HCT116 (cell line): ENCODE measurements at regions not wholly inside any gene's neighbourhood (a gene's known extent, or its start where the extent isn't known, plus 50 kb on each side); places are given as distances from the start of the nearest gene placed in this dataset.
A peak's percentile ranks its signal among the peaks of the same experiment; 100 is the strongest.

ENCODE experiments used
- ATAC-seq: fragments of 200-7000 bp; cut with Tn5 transposase; 2 replicates; pipeline ENCODE4 v1.9.1; 2020; ENCODE audit warnings: mild to moderate bottlenecking, moderate library complexity
- BruUV-seq: library from RNA; stranded (reverse); fragments of 400-500 nt; replicated peaks from 2 replicates; lab custom pipeline; 2021; lab: Mats Ljungman, UMichigan
- CTCF ChIA-PET: fragments of 300-600 bp; sonication (Branson Sonifier 250); formaldehyde crosslinking; loops from one replicate; lab custom pipeline; 2021; ENCODE audit warnings: antibody characterized with exemption; lab: Charles Lee
- POLR2A ChIA-PET: fragments of 300-600, 350-600 bp; sonication (Branson Sonifier 250); formaldehyde crosslinking; loops from one replicate; lab custom pipeline; 2021; ENCODE audit warnings: antibody characterized with exemption; lab: Charles Lee
- RAD21 ChIA-PET, 2 experiments: fragments of 300-600 bp; sonication (Branson Sonifier 250); formaldehyde crosslinking; loops; one replicate each; lab custom pipeline; 2023; ENCODE audit warnings: low total read pairs in 2 of 2; ENCODE audit not compliant: uncharacterized antibody in 2 of 2, unreplicated experiment in 2 of 2, low non-redundant PET in 1 of 2; lab: Charles Lee
- DNase-seq: peaks from one replicate; pipeline ENCODE4 v3.0.0-alpha.2; 2010; ENCODE audit warnings: low read depth, low spot score
- H2AFZ ChIP-seq: fragments of 200-600 bp; shearing (Covaris generic), sonication (generic); 2 replicates; pipeline ENCODE4 v1.6.1; 2017; ENCODE audit warnings: low read depth, mixed run types, mixed read lengths, antibody characterized with exemption, low read length; ENCODE audit not compliant: poor library complexity, severe bottlenecking
- H3K27ac ChIP-seq: 2 replicates; pipeline ENCODE4 v1.5.1; 2012; ENCODE audit warnings: low read depth, low read length
- H3K27me3 ChIP-seq: fragments of 200-600 bp; sonication (generic); 2 replicates; pipeline ENCODE4 v1.6.1; 2016; ENCODE audit warnings: mixed run types, low read length, mixed read lengths; ENCODE audit not compliant: insufficient read depth
- H3K36me3 ChIP-seq, 2 experiments: fragments of 200-500 bp in 1 of 2; fragments of 200-600 bp in 1 of 2; sonication (Bioruptor generic) in 1 of 2; sonication (generic) in 1 of 2; 2 replicates each; pipeline versions ENCODE4 v1.5.1 to v1.6.1; 2014 to 2016; ENCODE audit warnings: low read length in 2 of 2, inconsistent platforms in 1 of 2, mixed read lengths in 1 of 2, mixed run types in 1 of 2; ENCODE audit not compliant: insufficient read depth in 2 of 2, control insufficient read depth in 1 of 2
- H3K4me1 ChIP-seq, 2 experiments: fragments of 200-600 bp in 1 of 2; sonication (generic) in 1 of 2; 2 replicates each; pipeline versions ENCODE4 v1.5.1 to v1.6.1; 2012 to 2017; ENCODE audit warnings: low read length in 2 of 2, inconsistent platforms in 1 of 2, mild to moderate bottlenecking in 1 of 2, mixed read lengths in 1 of 2, mixed run types in 1 of 2, moderate library complexity in 1 of 2; ENCODE audit not compliant: insufficient read depth in 2 of 2, control insufficient read depth in 1 of 2
- H3K4me2 ChIP-seq: fragments of 200-600 bp; sonication (generic); 2 replicates; pipeline ENCODE4 v1.6.1; 2017; ENCODE audit warnings: mixed run types, low read length, mixed read lengths
- H3K4me3 ChIP-seq, 2 experiments: fragments of 200-600 bp in 1 of 2; sonication (generic) in 1 of 2; replicated peaks in 1 of 2; 2 replicates each; pipeline ENCODE4 v1.5.1; 2011 to 2016; ENCODE audit warnings: low read length in 2 of 2, control low read depth in 1 of 2, low read depth in 1 of 2, mild to moderate bottlenecking in 1 of 2, mixed read lengths in 1 of 2, mixed run types in 1 of 2
- H3K79me2 ChIP-seq: fragments of 200-600 bp; sonication (generic); 2 replicates; pipeline ENCODE4 v1.6.1; 2017; ENCODE audit warnings: mild to moderate bottlenecking, mixed run types, low read length, moderate library complexity, mixed read lengths; ENCODE audit not compliant: insufficient read depth
- H3K9ac ChIP-seq: fragments of 200-600 bp; sonication (generic); 2 replicates; pipeline ENCODE4 v1.6.1; 2016; ENCODE audit warnings: low read length, mixed read lengths
- H3K9me2 ChIP-seq: fragments of 200-600 bp; sonication (generic), shearing (Covaris generic); 2 replicates; pipeline ENCODE4 v1.6.1; 2017; ENCODE audit warnings: mixed run types, mild to moderate bottlenecking, moderate library complexity; ENCODE audit not compliant: insufficient read depth
- H3K9me3 ChIP-seq, 2 experiments: fragments of 200-500 bp in 1 of 2; fragments of 200-600 bp in 1 of 2; sonication (Bioruptor generic) in 1 of 2; sonication (generic) in 1 of 2; 2 replicates each; pipeline ENCODE4 v1.6.1; 2014 to 2017; ENCODE audit warnings: low read length in 2 of 2, mixed read lengths in 2 of 2, inconsistent platforms in 1 of 2, low read depth in 1 of 2, mild to moderate bottlenecking in 1 of 2, mixed run types in 1 of 2, moderate library complexity in 1 of 2; ENCODE audit not compliant: control insufficient read depth in 1 of 2, insufficient read depth in 1 of 2
- H4K20me1 ChIP-seq: fragments of 200-600 bp; sonication (generic), shearing (Covaris generic); 2 replicates; pipeline ENCODE4 v1.6.1; 2017; ENCODE audit warnings: mixed run types, mild to moderate bottlenecking, moderate library complexity; ENCODE audit not compliant: insufficient read depth
- FOSL1 ChIP-seq: IDR thresholded peaks from 2 replicates; pipeline ENCODE4 v1.6.1; 2012; ENCODE audit warnings: low read depth
- JUND ChIP-seq: IDR thresholded peaks from 2 replicates; pipeline ENCODE4 v1.6.1; 2012
- SP1 ChIP-seq: IDR thresholded peaks from 2 replicates; pipeline ENCODE4 v1.6.1; 2012; ENCODE audit warnings: low read depth
- intact Hi-C: fragments of 100-400 bp; cut with micrococcal nuclease; formaldehyde crosslinking; loops from 2 replicates; pipeline ENCODE4 v1.10.0; 2022
- TF ChIP-seq, protein P1 (sequence below): IDR thresholded peaks from 2 replicates; pipeline ENCODE4 v1.6.1; 2012

DNA sequence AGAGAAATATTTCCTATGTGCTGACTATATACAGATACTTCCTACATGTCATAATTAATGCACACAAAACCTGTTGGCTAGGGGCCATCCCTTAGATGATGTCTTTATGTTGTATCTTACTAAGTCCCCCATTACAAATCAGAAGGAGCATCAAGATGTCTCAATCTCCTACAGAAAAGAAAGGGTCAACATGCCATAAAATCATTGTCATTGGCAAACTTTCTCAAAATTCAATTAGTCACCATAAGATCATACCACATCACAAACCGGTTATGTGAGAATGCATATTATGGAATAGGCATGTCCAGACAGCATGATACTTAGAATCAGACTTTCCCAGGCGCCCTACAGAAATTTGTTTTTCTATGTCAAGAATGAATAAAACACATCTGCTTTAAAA, 175.2 kb upstream of the TET2 start:
- H3K9me2 ChIP-seq, result no peaks in the 10 kb centered on the region
- RAD21 ChIA-PET, result no interaction called here
- CTCF ChIA-PET, result no interaction called here
- H3K79me2 ChIP-seq, result no peaks in the 10 kb centered on the region
- H3K4me1 ChIP-seq, result peaks cover 0 to 7% of the 10 kb centered on the region in 2 experiments; a peak in 1 of 4 replicates
- no peak overlapping the region for H3K4me3 ChIP-seq
- no peak for DNase-seq
- no peak overlapping the region for H3K9ac ChIP-seq
- no peak overlapping the region for H3K4me2 ChIP-seq
- no peak overlapping the region for H3K27ac ChIP-seq
- no peaks in the 10 kb centered on the region for H3K9me3 ChIP-seq
- H3K36me3 ChIP-seq, result no peaks in the 10 kb centered on the region
- POLR2A ChIA-PET, result no interaction called here
- intact Hi-C loops, result no loop called here
- TF ChIP-seq SP1 (no peak), FOSL1 (0 out of 2 replicates have a peak, but pooled peaks have one; percentile 17)
- no peaks in the 10 kb centered on the region for H3K27me3 ChIP-seq
- no peak overlapping the region for H2AFZ ChIP-seq
- BruUV-seq, result no TSS peak
- H4K20me1 ChIP-seq, result no peaks in the 10 kb centered on the region
- ATAC-seq, result no peak

DNA sequence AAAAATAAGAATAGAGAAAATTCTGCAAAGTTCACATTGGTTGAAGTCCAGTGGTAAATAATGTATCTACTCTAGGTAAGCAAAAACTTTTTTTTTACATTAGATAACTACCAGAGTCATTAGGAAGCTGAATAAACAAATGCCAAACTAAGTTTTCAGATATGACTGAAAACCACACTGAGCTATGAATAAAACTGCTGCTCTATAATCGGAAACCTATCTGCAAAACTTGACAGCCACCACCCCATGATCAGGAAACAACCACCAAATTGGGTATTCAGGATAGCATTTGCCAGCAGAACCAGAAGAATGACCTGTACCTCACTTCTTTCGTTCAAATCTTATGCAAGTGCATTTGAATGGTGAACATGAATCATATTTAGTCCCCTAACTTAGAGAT, 173.0 kb upstream of the TET2 start:
- DNase-seq, result no peak
- no TSS peak for BruUV-seq
- H2AFZ ChIP-seq, result no peak overlapping the region
- H3K9me2 ChIP-seq, result no peaks in the 10 kb centered on the region
- no peak for ATAC-seq
- H3K79me2 ChIP-seq, result no peaks in the 10 kb centered on the region
- no peaks in the 10 kb centered on the region for H4K20me1 ChIP-seq
- no peak overlapping the region for H3K27ac ChIP-seq
- no peak overlapping the region for H3K4me3 ChIP-seq
- H3K36me3 ChIP-seq, result no peaks in the 10 kb centered on the region
- ChIA-PET POLR2A (no interaction called here), RAD21 (no interaction called here), CTCF (no interaction called here)
- no peaks in the 10 kb centered on the region for H3K27me3 ChIP-seq
- no peak overlapping the region for H3K9ac ChIP-seq
- H3K4me1 ChIP-seq, result peaks cover 0 to 7% of the 10 kb centered on the region in 2 experiments; a peak in 1 of 4 replicates
- H3K4me2 ChIP-seq, result no peak overlapping the region
- intact Hi-C loops, result no loop called here
- TF ChIP-seq, protein P1, sequence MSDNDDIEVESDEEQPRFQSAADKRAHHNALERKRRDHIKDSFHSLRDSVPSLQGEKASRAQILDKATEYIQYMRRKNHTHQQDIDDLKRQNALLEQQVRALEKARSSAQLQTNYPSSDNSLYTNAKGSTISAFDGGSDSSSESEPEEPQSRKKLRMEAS, result no peak
- TF ChIP-seq JUND, result no peak
- H3K9me3 ChIP-seq, result no peaks in the 10 kb centered on the region
